Hematopoietic multipotent progenitor cell treated with erythropoietin and hydrocortisone succinate and interleukin-3 and kit ligand, for 6 days (in vitro differentiated cells): ENCODE measurements at regions not wholly inside any gene's neighbourhood (a gene's known extent, or its start where the extent isn't known, plus 50 kb on each side); places are given as distances from the start of the nearest gene placed in this dataset.
A peak's percentile ranks its signal among the peaks of the same experiment; 100 is the strongest.
"Not testable (repeated sequence)": the region's sequence is repeated elsewhere in the genome, so short reads cannot be mapped to it uniquely, and the experiment has no call there.

Experiments used
- DNase-seq: peaks from one replicate; pipeline ENCODE4 v3.0.0-alpha.2; 2015

GRCh38 chr4:72935462-72935861 lies 134.1 kb downstream of the COX18 start:
- DNase-seq, result no peak

- no peak for DNase-seq
Measured at GRCh38 chr4:72933029-72933428, 136.5 kb downstream of the COX18 start.

- no peak for DNase-seq
Measured at GRCh38 chr4:72931346-72931745, 138.2 kb downstream of the COX18 start.

GRCh38 chr4:72929596-72930274 lies 139.8 kb downstream of the COX18 start:
- not testable (repeated sequence) for DNase-seq

GRCh38 chr4:72924814-72925213 lies 144.7 kb downstream of the COX18 start:
- DNase-seq, result no peak

GRCh38 chr4:72919937-72920336 lies 149.6 kb downstream of the COX18 start:
- DNase-seq, result no peak

- DNase-seq, result no peak
Measured at GRCh38 chr4:72919464-72919863, 150.1 kb downstream of the COX18 start.

GRCh38 chr4:72918362-72918761 lies 151.2 kb downstream of the COX18 start:
- DNase-seq, result no peak

GRCh38 chr4:72911316-72911715 lies 158.2 kb downstream of the COX18 start:
- DNase-seq, result no peak

GRCh38 chr4:72909461-72909860 lies 160.1 kb downstream of the COX18 start:
- DNase-seq, result no peak

- DNase-seq, result no peak
Measured at GRCh38 chr4:72902354-72902753, 167.2 kb downstream of the COX18 start.

- DNase-seq, result no peak
Measured at GRCh38 chr4:72901553-72901952, 168.0 kb downstream of the COX18 start.

- no peak for DNase-seq
Measured at GRCh38 chr4:72900952-72901351, 168.6 kb downstream of the COX18 start.

- DNase-seq, result no peak
Measured at GRCh38 chr4:72899621-72900020, 169.9 kb downstream of the COX18 start.

GRCh38 chr4:72899214-72899613 lies 170.3 kb downstream of the COX18 start:
- DNase-seq, result no peak

- no peak for DNase-seq
Measured at GRCh38 chr4:72896515-72896914, 173.0 kb downstream of the COX18 start.

- no peak for DNase-seq
Measured at GRCh38 chr4:72895408-72895807, 174.1 kb downstream of the COX18 start.

GRCh38 chr4:72893354-72894066 lies 176.0 kb downstream of the COX18 start:
- DNase-seq, result no peak

GRCh38 chr4:72888331-72888730 lies 181.2 kb downstream of the COX18 start:
- DNase-seq, result no peak

- no peak for DNase-seq
Measured at GRCh38 chr4:72887152-72887551, 182.4 kb downstream of the COX18 start.

GRCh38 chr4:72886602-72887001 lies 182.9 kb downstream of the COX18 start:
- peak; percentile 11 for DNase-seq

- not testable (repeated sequence) for DNase-seq
Measured at GRCh38 chr4:72884225-72884624, 185.3 kb downstream of the COX18 start.

GRCh38 chr4:72876946-72877345 lies 192.6 kb downstream of the COX18 start:
- no peak for DNase-seq

- no peak for DNase-seq
Measured at GRCh38 chr4:72875545-72875944, 194.0 kb downstream of the COX18 start.

- DNase-seq, result no peak
Measured at GRCh38 chr4:72875138-72875537, 194.4 kb downstream of the COX18 start.
